HT-29 (cell line): ENCODE measurements at regions not wholly inside any gene's neighbourhood (a gene's known extent, or its start where the extent isn't known, plus 50 kb on each side); places are given as distances from the start of the nearest gene placed in this dataset.
A peak's percentile ranks its signal among the peaks of the same experiment; 100 is the strongest.

Experiments
- DNase-seq: peaks from one replicate; pipeline ENCODE4 v3.0.0-alpha.2; 2015; ENCODE audit warnings: low spot score

GRCh38 chr2:234438305-234438977 is 58.4 kb downstream of the ARL4C start:
- DNase-seq = no peak

GRCh38 chr2:234437642-234438304 is 59.1 kb downstream of the ARL4C start:
- no peak for DNase-seq

GRCh38 chr2:234436482-234436837 is 60.4 kb downstream of the ARL4C start:
- no peak for DNase-seq

GRCh38 chr2:234435836-234436481 is 60.9 kb downstream of the ARL4C start:
- DNase-seq = no peak

- DNase-seq = no peak
These were observed 63.7 kb downstream of the ARL4C start for GRCh38 chr2:234433201-234433600.

GRCh38 chr2:234430871-234431270 is 66.0 kb downstream of the ARL4C start:
- DNase-seq = no peak

- no peak for DNase-seq
These were observed 67.6 kb downstream of the ARL4C start for GRCh38 chr2:234429265-234429664.

GRCh38 chr2:234427081-234428061 is 69.5 kb downstream of the ARL4C start:
- peak; percentile 2 for DNase-seq

- no peak for DNase-seq
These were observed 70.3 kb downstream of the ARL4C start for GRCh38 chr2:234426616-234427015.

- no peak for DNase-seq
These were observed 71.0 kb downstream of the ARL4C start for GRCh38 chr2:234425639-234426603.

GRCh38 chr2:234423884-234424283 is 73.0 kb downstream of the ARL4C start:
- no peak for DNase-seq

- DNase-seq = no peak
These were observed 73.9 kb downstream of the ARL4C start for GRCh38 chr2:234422981-234423431.

- peak; percentile 72 for DNase-seq
These were observed 74.6 kb downstream of the ARL4C start for GRCh38 chr2:234422273-234422732.

- DNase-seq = no peak
These were observed 76.5 kb downstream of the ARL4C start for GRCh38 chr2:234420408-234420807.

GRCh38 chr2:234419726-234420125 is 77.2 kb downstream of the ARL4C start:
- no peak for DNase-seq

- no peak for DNase-seq
These were observed 81.2 kb downstream of the ARL4C start for GRCh38 chr2:234415706-234416105.

GRCh38 chr2:234414596-234414995 is 82.3 kb downstream of the ARL4C start:
- DNase-seq = no peak

GRCh38 chr2:234412726-234413125 is 84.2 kb downstream of the ARL4C start:
- no peak for DNase-seq

GRCh38 chr2:234411793-234412192 is 85.1 kb downstream of the ARL4C start:
- DNase-seq = no peak

- no peak for DNase-seq
These were observed 86.4 kb downstream of the ARL4C start for GRCh38 chr2:234410526-234410925.
